Heart left ventricle (tissue), 16 donors: ENCODE measurements at regions not wholly inside any gene's neighbourhood (a gene's known extent, or its start where the extent isn't known, plus 50 kb on each side); places are given as distances from the start of the nearest gene placed in this dataset.

Experiments used
- ATAC-seq, 4 donors: fragments of 200-7000 bp; cut with Tn5 transposase; one replicate each; pipeline ENCODE4 v1.9.1; 2020 to 2022; ENCODE audit warnings: moderate library complexity in 4 of 4, mild to moderate bottlenecking in 3 of 4, moderate number of reproducible peaks in 1 of 4
- DNase-seq, 5 donors: peaks; one replicate each; pipeline ENCODE4 v3.0.0-alpha.2; 2020
- H3K27ac ChIP-seq, 12 donors: fragments of 200-600 bp; sonication (generic) in 4 of 12; one replicate each; pipeline versions ENCODE4 v1.5.0 to v1.8.0; 2016 to 2022; ENCODE audit warnings: mild to moderate bottlenecking in 2 of 12
- H3K27me3 ChIP-seq, 9 donors: fragments of 200-600 bp; sonication (generic) in 2 of 9; one replicate each; pipeline versions ENCODE4 v1.5.1 to v1.8.0; 2016 to 2022; ENCODE audit warnings: mild to moderate bottlenecking in 3 of 9
- H3K36me3 ChIP-seq, 9 donors: fragments of 200-600 bp; sonication (generic) in 2 of 9; one replicate each; pipeline versions ENCODE4 v1.5.0 to v1.8.0; 2018 to 2022; ENCODE audit warnings: mild to moderate bottlenecking in 2 of 9
- H3K4me1 ChIP-seq, 12 donors: fragments of 200-600 bp; sonication (generic) in 4 of 12; one replicate each; pipeline versions ENCODE4 v1.5.0 to v1.8.0; 2016 to 2022; ENCODE audit warnings: mild to moderate bottlenecking in 3 of 12
- H3K4me3 ChIP-seq, 12 donors: fragments of 200-600 bp; sonication (generic) in 4 of 12; one replicate each; pipeline versions ENCODE4 v1.5.0 to v1.8.0; 2017 to 2022; ENCODE audit warnings: mild to moderate bottlenecking in 9 of 12, moderate library complexity in 4 of 12
- H3K9me3 ChIP-seq, 12 donors: fragments of 200-600 bp; sonication (generic) in 4 of 12; one replicate each; pipeline versions ENCODE4 v1.5.0 to v1.8.0; 2016 to 2022; ENCODE audit warnings: mild to moderate bottlenecking in 1 of 12
- POLR2A ChIP-seq, 2 donors: fragments of 450-650 bp; IDR thresholded peaks; one replicate each; pipeline ENCODE4 v1.6.1; 2017; ENCODE audit warnings: antibody characterized with exemption in 2 of 2, mild to moderate bottlenecking in 2 of 2, moderate library complexity in 2 of 2
- WGBS, 4 donors: extraction: QIAGEN DNeasy Blood & Tissue Kit in 2 of 4; methylation state at CpG; one replicate each; pipeline versions ENCODE4 v1.1.5 to v1.1.7; 2013 to 2018; 5-methylcytosine and 5-hydroxymethylcytosine counted together
- intact Hi-C, 10 donors: fragments of 100-400 bp; cut with DNase I; formaldehyde crosslinking; loops; one replicate each; pipeline versions ENCODE4 v1.11.1 to v1.14.2; 2022
- TF ChIP-seq, protein P1 (sequence below), 12 donors: fragments of 200-600 bp; sonication (generic) in 4 of 12; IDR thresholded peaks; one replicate each; pipeline versions ENCODE4 v1.5.0 to v1.8.0; 2018 to 2022; ENCODE audit warnings: antibody characterized with exemption in 12 of 12, mild to moderate bottlenecking in 5 of 12
- donor health status: ischemic (EF 13 %, LVEDD 7.1; RV severe dilation, severe dysfunction).
- donor health status: healthy with polysubstance abuse.
- donor health status: DM: no; HTN: yes; CAD: no.
- donor health status: DM: no; HTN: no; CAD: no.
- donor health status: ischemic (EF 25% LVEDD 6.9; RV normal size, moderate dysfunction).
- donor health status: ischemic (EF 25% LVEDD 5.7; RV mildly dilated, moderate dysfunction).
- donor health status: healthy.
- donor health status: DM: yes; HTN: yes; CAD: no.
- donor health status: ischemic (EF 35%, LVEDD 5.7; RV mildly dilated, moderate dysfunction).
- donor health status: nonischemic (EF 11% LVEDD 7.7; RV severe dilation, severe dysfunction).
- donor health status: DM: yes; HTN: yes; CAD: no.
- donor health status: PGD.
- donor health status: ischemic (EF 29% LVEDD 5.4; RV normal size, mild dysfunction).
- donor health status: nonischemic (EF 23%, LVEDD 6.1; RV moderate dilation, normal function).

DNA sequence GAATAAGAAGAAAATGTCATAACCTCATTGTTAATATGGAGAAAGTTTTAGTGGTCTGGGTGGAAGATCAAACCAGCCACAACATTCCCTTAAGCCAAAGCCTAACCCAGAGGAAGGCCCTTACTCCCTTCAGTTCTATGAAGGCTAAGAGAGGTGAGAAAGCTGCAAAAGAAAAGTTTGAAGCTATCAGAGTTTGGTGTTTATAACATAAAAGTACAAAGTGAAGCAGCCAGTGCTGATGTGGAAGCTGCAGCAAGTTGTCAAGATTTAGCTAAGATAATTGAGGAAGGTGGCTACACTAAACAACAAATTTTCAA, 67.6 kb upstream of the BCL9 start:
- no peaks in the 10 kb centered on the region for H3K36me3 ChIP-seq
- no peaks in the 10 kb centered on the region for H3K4me1 ChIP-seq
- no peak overlapping the region for H3K4me3 ChIP-seq
- H3K27me3 ChIP-seq = peaks cover 0 to 5% (median 0%) of the 10 kb centered on the region in 9 donors
- ATAC-seq (no peak), DNase-seq (no peak)
- no peaks in the 10 kb centered on the region for H3K9me3 ChIP-seq
- TF ChIP-seq, protein P1, sequence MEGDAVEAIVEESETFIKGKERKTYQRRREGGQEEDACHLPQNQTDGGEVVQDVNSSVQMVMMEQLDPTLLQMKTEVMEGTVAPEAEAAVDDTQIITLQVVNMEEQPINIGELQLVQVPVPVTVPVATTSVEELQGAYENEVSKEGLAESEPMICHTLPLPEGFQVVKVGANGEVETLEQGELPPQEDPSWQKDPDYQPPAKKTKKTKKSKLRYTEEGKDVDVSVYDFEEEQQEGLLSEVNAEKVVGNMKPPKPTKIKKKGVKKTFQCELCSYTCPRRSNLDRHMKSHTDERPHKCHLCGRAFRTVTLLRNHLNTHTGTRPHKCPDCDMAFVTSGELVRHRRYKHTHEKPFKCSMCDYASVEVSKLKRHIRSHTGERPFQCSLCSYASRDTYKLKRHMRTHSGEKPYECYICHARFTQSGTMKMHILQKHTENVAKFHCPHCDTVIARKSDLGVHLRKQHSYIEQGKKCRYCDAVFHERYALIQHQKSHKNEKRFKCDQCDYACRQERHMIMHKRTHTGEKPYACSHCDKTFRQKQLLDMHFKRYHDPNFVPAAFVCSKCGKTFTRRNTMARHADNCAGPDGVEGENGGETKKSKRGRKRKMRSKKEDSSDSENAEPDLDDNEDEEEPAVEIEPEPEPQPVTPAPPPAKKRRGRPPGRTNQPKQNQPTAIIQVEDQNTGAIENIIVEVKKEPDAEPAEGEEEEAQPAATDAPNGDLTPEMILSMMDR (IDR thresholded peaks at IDR 0.05) = no peak
- TF ChIP-seq POLR2A (IDR thresholded peaks at IDR 0.05) = no peak
- no peak overlapping the region for H3K27ac ChIP-seq
- intact Hi-C loops = no loop called here

DNA sequence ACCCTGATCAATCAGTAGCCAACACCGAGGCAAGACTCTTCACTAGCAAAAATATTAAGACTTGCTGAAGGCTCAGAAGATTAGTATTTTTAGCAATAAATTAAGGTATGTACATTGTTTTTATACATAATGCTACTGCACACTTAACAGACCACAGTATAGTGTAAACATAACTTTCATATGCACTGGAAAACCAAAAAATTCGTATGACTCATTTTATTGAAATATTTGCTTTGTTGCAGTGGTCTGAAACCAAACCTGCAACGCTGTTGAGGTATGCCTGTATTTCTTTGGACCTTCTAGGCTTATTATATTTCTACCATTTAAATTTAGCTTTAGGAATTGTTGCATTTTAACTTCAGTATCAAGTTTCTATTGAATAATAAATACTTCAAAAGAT, 65.8 kb upstream of the BCL9 start:
- no peak for DNase-seq

DNA sequence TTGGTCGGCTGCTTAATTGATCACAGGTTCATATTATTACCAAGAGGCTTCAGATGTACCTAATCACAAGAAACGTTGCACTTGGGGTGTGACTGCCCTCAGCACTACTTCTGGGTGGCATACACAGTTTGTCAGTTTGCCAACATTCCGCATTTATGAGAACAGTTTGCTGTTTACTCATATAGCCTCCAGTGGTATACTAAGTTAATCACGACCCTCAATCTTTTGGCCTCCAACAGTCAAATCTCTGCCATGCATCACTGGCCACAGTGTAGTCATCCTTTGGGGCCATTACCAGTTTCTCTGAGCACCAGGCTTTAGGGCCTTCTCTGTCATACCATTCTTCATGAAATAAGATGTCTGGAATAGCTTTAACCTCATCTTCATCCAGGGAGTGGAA, 62.8 kb upstream of the BCL9 start:
- Histone ChIP-seq H3K27ac (no peak overlapping the region), H3K4me3 (no peak overlapping the region), H3K4me1 (no peaks in the 10 kb centered on the region), H3K9me3 (no peaks in the 10 kb centered on the region), H3K27me3 (peaks cover 0 to 7% (median 0%) of the 10 kb centered on the region in 9 donors), H3K36me3 (no peaks in the 10 kb centered on the region)
- TF ChIP-seq, protein P1 (IDR thresholded peaks at IDR 0.05) = no peak
- TF ChIP-seq POLR2A (IDR thresholded peaks at IDR 0.05) = no peak
- DNase-seq = no peak
- ATAC-seq = no peak
- intact Hi-C loops = no loop called here
- WGBS, 4 donors = 73 to 80% (median 78%) methylated on average over 4 of the region's 4 CpGs

More for the DNA sequence above, 65.8 kb upstream of the BCL9 start:
- Histone ChIP-seq H3K4me1 (no peaks in the 10 kb centered on the region), H3K27ac (no peak overlapping the region), H3K27me3 (peaks cover 0 to 4% (median 0%) of the 10 kb centered on the region in 9 donors), H3K4me3 (no peak overlapping the region), H3K9me3 (no peaks in the 10 kb centered on the region), H3K36me3 (no peaks in the 10 kb centered on the region)
- TF ChIP-seq, protein P1 (IDR thresholded peaks at IDR 0.05) = no peak
- no peak for TF ChIP-seq POLR2A (IDR thresholded peaks at IDR 0.05)
- 77 to 88% (median 83%) methylated on average over 3 of the region's 3 CpGs for WGBS, 4 donors
- intact Hi-C loops = no loop called here
- no peak for ATAC-seq

DNA sequence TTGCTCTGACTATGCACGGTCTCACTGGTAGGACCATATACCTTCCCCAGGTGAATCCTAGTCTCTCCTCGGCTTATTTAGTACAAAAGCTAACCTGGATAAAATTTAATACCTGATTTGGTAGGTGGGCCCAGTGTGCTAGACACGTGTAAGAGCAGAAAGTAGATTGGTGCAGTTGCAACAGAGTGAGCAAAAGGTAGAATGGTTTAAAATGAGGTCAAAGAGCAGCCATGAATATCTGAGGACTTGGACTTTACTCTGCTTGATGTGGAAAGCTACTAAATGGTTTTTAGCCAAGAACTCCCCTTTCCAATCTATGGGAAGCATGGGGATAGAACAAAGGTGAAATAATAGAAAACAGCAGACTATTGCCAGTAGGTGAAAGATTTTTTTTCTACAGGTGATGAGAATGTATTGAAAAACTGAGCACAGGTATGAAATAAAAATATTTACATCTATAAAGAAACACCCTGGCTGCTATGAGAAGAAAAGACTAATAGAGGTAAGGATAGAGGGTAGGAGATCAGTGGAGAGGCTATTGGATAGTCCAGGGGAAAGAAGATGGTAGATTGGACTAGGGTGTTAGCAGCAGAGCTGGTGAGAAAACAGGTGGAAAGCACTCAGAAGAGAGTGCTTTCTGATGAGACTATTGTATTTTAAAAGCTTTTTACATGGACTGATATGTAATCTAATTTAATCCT, 61.3 kb upstream of the BCL9 start:
- TF ChIP-seq, protein P1 (IDR thresholded peaks at IDR 0.05) = no peak
- no peak for TF ChIP-seq POLR2A (IDR thresholded peaks at IDR 0.05)
- no peak for DNase-seq
- Histone ChIP-seq H3K4me1 (no peaks in the 10 kb centered on the region), H3K4me3 (no peak overlapping the region), H3K27ac (no peak overlapping the region), H3K9me3 (no peaks in the 10 kb centered on the region), H3K27me3 (peaks cover 0 to 7% (median 0%) of the 10 kb centered on the region in 9 donors), H3K36me3 (no peaks in the 10 kb centered on the region)
- ATAC-seq = no peak
- WGBS, 4 donors = 68 to 77% (median 73%) methylated on average over 3 of the region's 3 CpGs
- intact Hi-C loops = no loop called here
